Endothelial cell of umbilical vein (primary cell): ENCODE measurements at regions not wholly inside any gene's neighbourhood (a gene's known extent, or its start where the extent isn't known, plus 50 kb on each side); places are given as distances from the start of the nearest gene placed in this dataset.

Source experiments
- BruUV-seq: library from RNA; stranded (reverse); fragments of 400-500 nt; replicated peaks from 2 replicates; lab custom pipeline; 2021; lab: Mats Ljungman, UMichigan
- CTCF ChIA-PET: fragments of 300-600, 350-600 bp; sonication (Branson Sonifier 250); formaldehyde crosslinking; loops from one replicate; lab custom pipeline; 2021; ENCODE audit warnings: antibody characterized with exemption, inconsistent platforms; lab: Charles Lee
- POLR2A ChIA-PET: fragments of 300-600, 350-600 bp; sonication (Branson Sonifier 250); formaldehyde crosslinking; loops from one replicate; lab custom pipeline; 2021; ENCODE audit warnings: antibody characterized with exemption, inconsistent platforms; lab: Charles Lee
- DNase-seq: peaks from one replicate; pipeline ENCODE4 v3.0.0-alpha.2; 2011; ENCODE audit warnings: low read depth, low spot score
- FAIRE-seq: peaks from 2 replicates; lab custom pipeline; 2011; peaks lifted over from hg19 to GRCh38; lab: Jason Lieb, UNC
- H2AFZ ChIP-seq: 2 replicates; pipeline ENCODE4 v1.6.0; 2012; ENCODE audit warnings: low read depth, low read length, control low read depth, inconsistent platforms
- H3K27ac ChIP-seq: 2 replicates; pipeline ENCODE4 v1.5.1; 2011; ENCODE audit warnings: low read depth, mild to moderate bottlenecking, control low read depth, low read length, moderate library complexity; ENCODE audit not compliant: insufficient read depth
- H3K27me3 ChIP-seq, 2 experiments: 2 replicates each; pipeline versions ENCODE4 v1.6.0 to v1.6.1; 2011; ENCODE audit warnings: low read length in 2 of 2, mixed read lengths in 1 of 2; ENCODE audit not compliant: control insufficient read depth in 2 of 2, insufficient read depth in 2 of 2
- H3K36me3 ChIP-seq, 2 experiments: 2 replicates in 1 of 2; 3 replicates in 1 of 2; pipeline ENCODE4 v1.5.1; 2011; ENCODE audit warnings: low read length in 2 of 2, mild to moderate bottlenecking in 1 of 2, moderate library complexity in 1 of 2; ENCODE audit not compliant: control insufficient read depth in 2 of 2, insufficient read depth in 2 of 2; ENCODE audit errors: extremely low read depth in 1 of 2
- H3K4me1 ChIP-seq: 3 replicates; pipeline ENCODE4 v1.5.1; 2011; ENCODE audit warnings: mild to moderate bottlenecking, low read length; ENCODE audit not compliant: control insufficient read depth, insufficient read depth; ENCODE audit errors: extremely low read depth
- H3K4me2 ChIP-seq: 2 replicates; pipeline ENCODE4 v1.6.1; 2011; ENCODE audit warnings: low read length, control low read depth, mixed read lengths; ENCODE audit not compliant: insufficient read depth
- H3K4me3 ChIP-seq, 3 experiments: fragments of 200-600 bp in 1 of 3; sonication (generic), shearing (Covaris generic) in 1 of 3; replicated peaks in 1 of 3; 2 replicates each; pipeline ENCODE4 v1.5.1; 2011 to 2016; ENCODE audit warnings: control low read depth in 3 of 3, low read length in 3 of 3, mild to moderate bottlenecking in 2 of 3, inconsistent platforms in 1 of 3, low read depth in 1 of 3, moderate library complexity in 1 of 3; ENCODE audit not compliant: insufficient read depth in 1 of 3
- H3K79me2 ChIP-seq: 2 replicates; pipeline ENCODE4 v1.6.0; 2012; ENCODE audit warnings: low read length, inconsistent platforms; ENCODE audit not compliant: control insufficient read depth, insufficient read depth
- H3K9ac ChIP-seq: replicated peaks from 2 replicates; pipeline ENCODE3; 2011; ENCODE audit warnings: low read length, control low read depth; ENCODE audit not compliant: insufficient read depth; ENCODE audit errors: extremely low read depth
- H3K9me1 ChIP-seq: replicated peaks from 3 replicates; pipeline ENCODE4 v1.6.0; 2011; ENCODE audit warnings: mild to moderate bottlenecking, low read length; ENCODE audit not compliant: control insufficient read depth, insufficient read depth; ENCODE audit errors: extremely low read depth
- H3K9me3 ChIP-seq: replicated peaks from 2 replicates; pipeline ENCODE4 v1.5.1; 2012; ENCODE audit warnings: low read length, inconsistent platforms; ENCODE audit not compliant: control insufficient read depth, insufficient read depth
- H4K20me1 ChIP-seq: replicated peaks from 2 replicates; pipeline ENCODE3; 2011; ENCODE audit warnings: mild to moderate bottlenecking, low read length; ENCODE audit not compliant: control insufficient read depth, insufficient read depth; ENCODE audit errors: extremely low read depth
- CTCF ChIP-seq, 2 donors: IDR thresholded peaks; 1 replicate in 1 of 2; 2 replicates in 1 of 2; pipeline ENCODE4 v1.5.1; 2011; ENCODE audit warnings: low read length in 2 of 2, mild to moderate bottlenecking in 2 of 2, moderate library complexity in 2 of 2, control low read depth in 1 of 2, inconsistent platforms in 1 of 2, low read depth in 1 of 2; ENCODE audit not compliant: insufficient read depth in 1 of 2; ENCODE audit errors: extremely low read depth in 1 of 2
- EZH2 ChIP-seq: IDR thresholded peaks from 2 replicates; pipeline ENCODE4 v1.6.1; 2012; ENCODE audit warnings: borderline replicate concordance, low read depth, mild to moderate bottlenecking, moderate library complexity, low read length, inconsistent platforms; ENCODE audit not compliant: severe bottlenecking
- JUN ChIP-seq: IDR thresholded peaks from 2 replicates; pipeline ENCODE4 v1.6.1; 2011; ENCODE audit warnings: borderline replicate concordance, low read depth; ENCODE audit not compliant: insufficient read length, insufficient read depth
- MAX ChIP-seq: IDR thresholded peaks from 2 replicates; pipeline ENCODE4 v1.6.1; 2011; ENCODE audit not compliant: insufficient read depth, insufficient read length
- MYC ChIP-seq: IDR thresholded peaks from one replicate; pipeline ENCODE4 v1.6.1; 2011; ENCODE audit warnings: mild to moderate bottlenecking, low read depth, low read length
- POLR2AphosphoS5 ChIP-seq: IDR thresholded peaks from 2 replicates; pipeline ENCODE4 v1.6.1; 2012; ENCODE audit warnings: low read depth, mild to moderate bottlenecking, control low read depth, low read length, moderate library complexity; ENCODE audit not compliant: insufficient read depth
- dilution Hi-C: fragments of 300-500 bp; cut with MboI; formaldehyde crosslinking; loops from one replicate; pipeline ENCODE4 v1.15.0; 2019; ENCODE audit warnings: low sequenced_read_pairs; ENCODE audit not compliant: extremely low pct_ligation_motif_present
- intact Hi-C: fragments of 100-400 bp; cut with micrococcal nuclease; formaldehyde crosslinking; loops from one replicate; pipeline ENCODE4 v1.10.0; 2022

- no TSS peak for BruUV-seq
- no peaks in the 10 kb centered on the region for H3K79me2 ChIP-seq
- H3K4me1 ChIP-seq, result no peaks in the 10 kb centered on the region
- no peak overlapping the region for H3K4me2 ChIP-seq
- FAIRE-seq, result no peak
- H2AFZ ChIP-seq, result no peak overlapping the region
- no peak overlapping the region for H3K4me3 ChIP-seq
- POLR2A ChIA-PET, result no interaction called here
- TF ChIP-seq MYC (no peak), EZH2 (no peak), CTCF (IDR thresholded peaks at IDR 0.05; ENCODE audit: extremely low read depth in 1 of 2, insufficient read depth in 1 of 2, low read depth in 1 of 2, low read length in 2 of 2) (no peak), JUN (no peak)
- dilution Hi-C loops (no loop called here), intact Hi-C loops (no loop called here)
- H3K27ac ChIP-seq, result no peak overlapping the region
- H3K9me3 ChIP-seq, result no peaks in the 10 kb centered on the region
- no peaks in the 10 kb centered on the region for H3K9me1 ChIP-seq
- CTCF ChIA-PET, result no interaction called here
- no peaks in the 10 kb centered on the region for H3K27me3 ChIP-seq
- no peak for DNase-seq
- no peaks in the 10 kb centered on the region for H3K36me3 ChIP-seq
- no peak overlapping the region for H3K9ac ChIP-seq
- H4K20me1 ChIP-seq, result no peaks in the 10 kb centered on the region
Measured at GRCh38 chr5:19200251-19200650, 787.7 kb downstream of the CDH18 start.

GRCh38 chr5:19208397-19208796 lies 779.6 kb downstream of the CDH18 start:
- POLR2A ChIA-PET, result no interaction called here
- Histone ChIP-seq H3K4me3 (no peak overlapping the region), H3K9me3 (peaks cover 3% of the 10 kb centered on the region), H3K79me2 (no peaks in the 10 kb centered on the region), H3K9me1 (no peaks in the 10 kb centered on the region), H3K9ac (no peak overlapping the region), H3K36me3 (no peaks in the 10 kb centered on the region), H3K27ac (no peak overlapping the region), H4K20me1 (no peaks in the 10 kb centered on the region), H2AFZ (no peak overlapping the region), H3K4me2 (no peak overlapping the region), H3K4me1 (no peaks in the 10 kb centered on the region), H3K27me3 (no peaks in the 10 kb centered on the region)
- BruUV-seq, result no TSS peak
- FAIRE-seq (no peak), DNase-seq (no peak)
- dilution Hi-C loops (no loop called here), intact Hi-C loops (no loop called here)
- TF ChIP-seq MAX, result no peak
- no peak for TF ChIP-seq POLR2AphosphoS5
- CTCF ChIA-PET, result no interaction called here
